SK-N-MC (cell line): ENCODE measurements at regions not wholly inside any gene's neighbourhood (a gene's known extent, or its start where the extent isn't known, plus 50 kb on each side); places are given as distances from the start of the nearest gene placed in this dataset.

Experiments used
- EZH2 ChIP-seq: fragments of 200-600 bp; sonication (generic); IDR thresholded peaks from one replicate; pipeline ENCODE4 v1.6.1; 2017; ENCODE audit warnings: antibody characterized with exemption
- FOXP2 ChIP-seq: optimal IDR thresholded peaks from 2 replicates; pipeline ENCODE3; 2011; ENCODE audit warnings: mild to moderate bottlenecking, moderate library complexity; ENCODE audit not compliant: insufficient read depth; ENCODE audit errors: extremely low read length, control extremely low read depth
- POLR2AphosphoS5 ChIP-seq: IDR thresholded peaks from 2 replicates; pipeline ENCODE4 v1.6.1; 2012; ENCODE audit warnings: mild to moderate bottlenecking, low read depth, low read length, borderline replicate concordance

GRCh38 chr18:60684843-60685513 is 312.4 kb upstream of the MC4R start:
- TF ChIP-seq EZH2, result no peak
- TF ChIP-seq POLR2AphosphoS5, result no peak
- no peak for TF ChIP-seq FOXP2
